GM12873 (cell line): ENCODE measurements at regions not wholly inside any gene's neighbourhood (a gene's known extent, or its start where the extent isn't known, plus 50 kb on each side); places are given as distances from the start of the nearest gene placed in this dataset.

Experiments used
- TF ChIP-seq, protein P1 (sequence below): IDR thresholded peaks from 2 replicates; pipeline ENCODE4 v1.5.1; 2012; ENCODE audit warnings: low read depth, mild to moderate bottlenecking, moderate library complexity, low read length, control low read depth; ENCODE audit not compliant: insufficient read depth; ENCODE audit errors: missing control alignments

DNA sequence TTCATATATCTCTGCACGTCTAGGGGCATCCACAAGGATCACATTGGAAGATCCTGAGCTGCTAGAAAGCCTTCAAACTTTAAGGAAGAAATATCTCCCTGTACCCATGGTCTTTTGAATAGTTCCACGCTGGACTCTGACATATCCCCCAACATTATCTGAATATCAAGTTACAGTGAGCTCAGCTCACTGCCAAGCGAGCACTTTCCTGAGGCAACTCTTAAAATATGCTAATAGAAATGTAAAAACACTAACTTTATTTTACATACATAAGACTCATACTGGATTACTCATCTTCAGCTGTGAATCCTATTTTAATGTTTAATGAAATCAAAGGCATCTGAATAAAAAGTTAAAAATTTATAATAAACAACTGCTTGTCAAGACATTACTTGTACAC is 420.2 kb upstream of the CCDC54 start:
- TF ChIP-seq, protein P1, sequence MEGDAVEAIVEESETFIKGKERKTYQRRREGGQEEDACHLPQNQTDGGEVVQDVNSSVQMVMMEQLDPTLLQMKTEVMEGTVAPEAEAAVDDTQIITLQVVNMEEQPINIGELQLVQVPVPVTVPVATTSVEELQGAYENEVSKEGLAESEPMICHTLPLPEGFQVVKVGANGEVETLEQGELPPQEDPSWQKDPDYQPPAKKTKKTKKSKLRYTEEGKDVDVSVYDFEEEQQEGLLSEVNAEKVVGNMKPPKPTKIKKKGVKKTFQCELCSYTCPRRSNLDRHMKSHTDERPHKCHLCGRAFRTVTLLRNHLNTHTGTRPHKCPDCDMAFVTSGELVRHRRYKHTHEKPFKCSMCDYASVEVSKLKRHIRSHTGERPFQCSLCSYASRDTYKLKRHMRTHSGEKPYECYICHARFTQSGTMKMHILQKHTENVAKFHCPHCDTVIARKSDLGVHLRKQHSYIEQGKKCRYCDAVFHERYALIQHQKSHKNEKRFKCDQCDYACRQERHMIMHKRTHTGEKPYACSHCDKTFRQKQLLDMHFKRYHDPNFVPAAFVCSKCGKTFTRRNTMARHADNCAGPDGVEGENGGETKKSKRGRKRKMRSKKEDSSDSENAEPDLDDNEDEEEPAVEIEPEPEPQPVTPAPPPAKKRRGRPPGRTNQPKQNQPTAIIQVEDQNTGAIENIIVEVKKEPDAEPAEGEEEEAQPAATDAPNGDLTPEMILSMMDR, result no peak

- TF ChIP-seq, protein P1, result no peak
These were observed 414.2 kb upstream of the CCDC54 start for GRCh38 chr3:106962993-106963392.

DNA sequence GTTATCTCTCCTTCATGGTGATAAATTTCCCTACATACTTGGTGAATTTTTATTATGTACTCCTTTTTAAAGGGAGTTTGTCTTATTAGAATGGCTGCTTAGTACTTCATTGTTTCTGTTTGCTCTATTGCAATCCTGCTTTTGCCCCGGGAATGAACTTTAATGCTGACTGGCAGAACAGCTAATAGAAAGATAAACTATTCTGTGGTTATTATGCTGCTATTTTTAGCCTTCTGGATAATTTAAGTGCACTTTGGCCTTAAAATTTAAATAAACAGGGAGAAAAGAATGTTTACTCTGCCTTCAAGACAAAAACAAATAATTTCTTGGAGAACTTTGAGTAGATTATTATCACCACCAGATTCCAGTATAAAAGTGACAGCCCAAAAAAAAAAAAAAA is 413.8 kb upstream of the CCDC54 start:
- TF ChIP-seq, protein P1, result no peak

DNA sequence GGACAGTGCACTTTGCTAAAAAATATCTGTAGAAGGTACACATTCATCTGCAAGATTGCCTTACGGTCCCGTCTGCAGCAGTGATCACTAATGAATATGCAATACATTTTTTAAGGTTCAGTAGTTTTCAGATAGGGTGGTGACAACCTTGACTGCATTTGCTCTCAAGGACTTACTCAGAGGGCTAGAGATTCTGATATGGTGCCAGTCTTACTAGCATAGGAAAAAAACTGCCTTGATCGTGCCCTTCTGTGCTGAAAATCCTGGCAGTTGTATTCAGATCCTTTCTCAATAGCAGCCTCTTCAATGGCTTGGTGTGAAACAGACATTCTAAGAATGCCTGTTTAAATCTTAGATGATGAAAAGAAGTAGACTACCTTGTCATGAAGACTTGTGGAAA is 411.9 kb upstream of the CCDC54 start:
- TF ChIP-seq, protein P1, result no peak

- TF ChIP-seq, protein P1, result no peak
These were observed 407.6 kb upstream of the CCDC54 start for GRCh38 chr3:106969596-106969995.

DNA sequence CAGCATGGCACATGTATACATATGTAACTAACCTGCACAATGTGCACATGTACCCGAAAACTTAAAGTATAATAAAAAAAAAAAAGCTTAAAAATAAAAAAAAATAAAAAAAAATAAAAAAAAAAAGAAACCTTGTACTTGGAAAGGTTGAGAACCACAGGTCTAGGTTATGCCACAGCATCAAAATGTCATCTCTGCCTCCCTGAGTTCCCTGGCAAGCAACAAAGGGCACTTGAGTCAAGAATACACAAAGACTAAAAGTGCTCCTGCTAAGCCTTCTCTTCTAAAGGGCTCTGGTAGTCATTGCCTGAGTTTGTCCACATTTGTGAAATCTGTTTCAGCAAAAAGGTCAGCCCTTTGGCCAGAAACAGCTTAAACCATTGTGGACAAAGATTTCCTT is 395.8 kb upstream of the CCDC54 start:
- TF ChIP-seq, protein P1, result no peak

GRCh38 chr3:106985721-106986120 is 391.5 kb upstream of the CCDC54 start:
- TF ChIP-seq, protein P1, result no peak
